ENCODE measurements at regions not wholly inside any gene's neighbourhood (a gene's known extent, or its start where the extent isn't known, plus 50 kb on each side); places are given as distances from the start of the nearest gene placed in this dataset.

DNA sequence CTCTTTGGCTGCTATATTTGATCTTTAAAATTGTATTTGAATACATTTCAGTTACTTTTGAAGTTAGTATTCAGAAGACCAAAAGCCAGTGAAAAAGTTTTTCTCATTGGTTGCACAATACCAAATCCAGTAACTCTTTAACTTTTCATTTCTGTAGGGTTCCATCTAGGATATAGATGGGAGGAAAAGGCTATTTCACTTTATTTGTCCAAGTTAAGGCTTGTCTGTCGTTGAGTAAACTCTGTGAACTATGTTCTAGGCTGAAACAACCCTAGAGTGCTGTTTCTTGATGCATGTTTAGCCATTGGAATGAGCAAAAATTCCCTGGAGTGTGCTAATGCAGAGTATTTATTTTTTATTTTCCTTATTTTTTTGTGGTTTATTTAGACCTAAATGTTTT, 834.7 kb upstream of the KCND2 start:
- H3K9me3 ChIP-seq (ENCODE audit: control insufficient read depth, low read length) = no peaks in the 10 kb centered on the region
- no peaks in the 10 kb centered on the region for H3K36me3 ChIP-seq (ENCODE audit: control insufficient read depth, insufficient read depth, low read length)
- 68 to 69% methylated on average over 1 of the region's 1 CpG for WGBS, 2 experiments
- H3K27ac ChIP-seq (ENCODE audit: insufficient read depth, low read depth, low read length, poor library complexity, severe bottlenecking) = no peak overlapping the region
- H3K27me3 ChIP-seq (ENCODE audit: control insufficient read depth, insufficient read depth, low read length, poor library complexity, severe bottlenecking) = no peaks in the 10 kb centered on the region
- H3K4me3 ChIP-seq (ENCODE audit: insufficient read depth, low read depth, low read length) = no peak overlapping the region
- H3K4me1 ChIP-seq (ENCODE audit: control insufficient read depth, insufficient read depth, low read length) = no peaks in the 10 kb centered on the region

DNA sequence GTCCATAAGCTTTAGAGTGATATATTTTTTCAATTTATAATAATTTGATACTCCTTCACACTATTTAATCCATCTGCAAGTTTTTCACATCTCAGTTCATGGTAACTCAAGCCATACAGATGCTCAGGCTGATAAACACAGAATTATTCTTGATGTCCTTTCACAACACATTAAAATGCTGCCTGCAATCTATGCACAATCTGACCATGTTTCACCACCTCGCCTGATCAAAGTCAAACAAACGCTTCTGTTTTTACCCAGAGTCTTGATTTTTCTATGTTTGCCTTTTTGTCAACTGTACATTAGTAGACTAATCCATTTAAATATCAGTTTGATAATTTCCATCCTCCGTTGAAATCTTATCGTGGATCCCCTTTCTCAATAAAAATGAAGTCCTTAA, 833.8 kb upstream of the KCND2 start:
- Histone ChIP-seq H3K36me3 (ENCODE audit: control insufficient read depth, insufficient read depth, low read length) (no peaks in the 10 kb centered on the region), H3K27ac (ENCODE audit: insufficient read depth, low read depth, low read length, poor library complexity, severe bottlenecking) (no peak overlapping the region), H3K4me3 (ENCODE audit: insufficient read depth, low read depth, low read length) (no peak overlapping the region), H3K4me1 (ENCODE audit: control insufficient read depth, insufficient read depth, low read length) (no peaks in the 10 kb centered on the region), H3K9me3 (ENCODE audit: control insufficient read depth, low read length) (no peaks in the 10 kb centered on the region), H3K27me3 (ENCODE audit: control insufficient read depth, insufficient read depth, low read length, poor library complexity, severe bottlenecking) (no peaks in the 10 kb centered on the region)
- 91 to 94% methylated on average over 4 of the region's 4 CpGs for WGBS, 2 experiments

DNA sequence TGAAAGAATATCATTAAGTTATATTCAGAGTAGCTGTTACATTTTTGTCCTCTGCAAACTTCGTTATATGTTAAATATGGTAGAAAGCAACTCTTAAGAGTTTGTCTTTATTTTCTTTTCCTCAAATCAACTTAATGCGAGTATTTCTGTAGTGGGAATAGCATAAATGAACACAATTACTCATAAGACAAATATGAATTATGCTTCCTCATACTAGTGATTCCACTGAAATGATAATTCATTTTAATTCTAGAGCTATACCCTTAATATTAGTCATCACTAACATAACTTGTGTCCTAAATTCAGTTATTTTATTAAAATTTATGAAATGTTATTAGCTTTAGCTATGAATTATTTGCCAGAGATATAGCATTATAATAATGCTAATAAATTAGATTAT, 820.6 kb upstream of the KCND2 start:
- no CpG with 5 or more reads among the region's 2 CpGs for WGBS, 2 experiments

DNA sequence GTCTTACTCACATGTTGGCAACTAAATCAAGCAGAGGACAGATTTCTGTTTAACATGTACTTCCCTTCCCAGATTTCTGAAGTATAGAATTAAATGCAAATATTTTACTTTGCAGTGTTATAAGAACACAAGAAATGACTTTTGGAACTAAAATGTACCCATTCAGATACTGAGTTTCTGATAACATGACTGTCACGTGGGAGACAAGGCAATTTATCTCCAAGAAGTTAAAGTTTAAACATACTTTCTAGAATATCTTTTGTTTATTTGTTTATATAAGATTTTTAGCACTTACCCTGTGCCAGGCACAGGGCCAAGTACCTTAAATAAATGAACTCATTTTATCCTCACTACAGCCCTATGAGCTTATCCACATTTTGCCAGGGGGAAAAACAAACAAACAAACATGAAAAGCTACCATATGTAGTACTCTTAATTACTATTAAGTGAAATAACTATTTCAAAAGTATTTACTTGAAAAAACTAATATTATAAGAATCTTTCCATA, 807.1 kb upstream of the KCND2 start:
- Histone ChIP-seq H3K27me3 (ENCODE audit: control insufficient read depth, insufficient read depth, low read length, poor library complexity, severe bottlenecking) (no peaks in the 10 kb centered on the region), H3K9me3 (ENCODE audit: control insufficient read depth, low read length) (no peaks in the 10 kb centered on the region), H3K4me3 (ENCODE audit: insufficient read depth, low read depth, low read length) (no peak overlapping the region), H3K36me3 (ENCODE audit: control insufficient read depth, insufficient read depth, low read length) (no peaks in the 10 kb centered on the region), H3K27ac (ENCODE audit: insufficient read depth, low read depth, low read length, poor library complexity, severe bottlenecking) (no peak overlapping the region), H3K4me1 (ENCODE audit: control insufficient read depth, insufficient read depth, low read length) (no peaks in the 10 kb centered on the region)
- 100% methylated on average over 1 of the region's 1 CpG; no CpG with 5 or more reads in 1 of the 2 experiments for WGBS, 2 experiments

More for the DNA sequence above, 820.6 kb upstream of the KCND2 start:
- H3K4me3 ChIP-seq (ENCODE audit: insufficient read depth, low read depth, low read length) = no peak overlapping the region
- H3K4me1 ChIP-seq (ENCODE audit: control insufficient read depth, insufficient read depth, low read length) = no peaks in the 10 kb centered on the region
- H3K36me3 ChIP-seq (ENCODE audit: control insufficient read depth, insufficient read depth, low read length) = no peaks in the 10 kb centered on the region
- H3K9me3 ChIP-seq (ENCODE audit: control insufficient read depth, low read length) = no peaks in the 10 kb centered on the region
- no peaks in the 10 kb centered on the region for H3K27me3 ChIP-seq (ENCODE audit: control insufficient read depth, insufficient read depth, low read length, poor library complexity, severe bottlenecking)
- no peak overlapping the region for H3K27ac ChIP-seq (ENCODE audit: insufficient read depth, low read depth, low read length, poor library complexity, severe bottlenecking)

DNA sequence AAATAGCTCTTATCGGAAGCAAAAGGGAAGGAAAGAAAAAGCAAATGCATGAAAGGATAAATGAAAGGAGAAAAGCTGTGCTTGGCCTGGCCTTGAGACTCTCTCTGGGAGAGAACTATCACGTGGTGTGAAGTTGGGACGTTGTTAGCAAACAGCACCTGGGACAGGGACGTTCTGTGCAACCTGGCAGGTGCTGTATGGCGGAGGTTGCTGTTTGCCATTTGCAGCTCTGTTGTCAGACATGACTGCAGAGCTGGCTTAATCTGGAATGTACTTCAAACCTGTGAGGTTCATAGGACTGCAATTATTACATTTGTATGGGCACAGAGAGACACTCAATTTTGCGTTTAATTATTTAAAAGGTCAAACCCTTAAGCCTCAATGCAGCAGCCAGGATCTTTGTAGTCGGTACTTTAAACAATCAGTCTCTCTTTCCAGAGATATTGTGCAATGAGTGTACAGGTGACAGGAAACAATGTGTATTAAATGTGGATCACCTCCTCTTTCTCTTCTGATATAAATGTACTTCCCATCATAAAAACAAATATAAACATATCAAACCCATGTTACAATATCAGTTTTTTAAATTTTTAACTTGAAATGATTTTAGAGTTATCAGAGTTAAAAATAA, 800.5 kb upstream of the KCND2 start:
- H3K9me3 ChIP-seq (ENCODE audit: control insufficient read depth, low read length) = no peaks in the 10 kb centered on the region
- H3K27me3 ChIP-seq (ENCODE audit: control insufficient read depth, insufficient read depth, low read length, poor library complexity, severe bottlenecking) = no peaks in the 10 kb centered on the region
- H3K4me1 ChIP-seq (ENCODE audit: control insufficient read depth, insufficient read depth, low read length) = no peaks in the 10 kb centered on the region
- no peaks in the 10 kb centered on the region for H3K36me3 ChIP-seq (ENCODE audit: control insufficient read depth, insufficient read depth, low read length)
- H3K4me3 ChIP-seq (ENCODE audit: insufficient read depth, low read depth, low read length) = no peak overlapping the region
- no peak overlapping the region for H3K27ac ChIP-seq (ENCODE audit: insufficient read depth, low read depth, low read length, poor library complexity, severe bottlenecking)
- WGBS, 2 experiments = 66 to 69% methylated on average over 7 of the region's 7 CpGs

DNA sequence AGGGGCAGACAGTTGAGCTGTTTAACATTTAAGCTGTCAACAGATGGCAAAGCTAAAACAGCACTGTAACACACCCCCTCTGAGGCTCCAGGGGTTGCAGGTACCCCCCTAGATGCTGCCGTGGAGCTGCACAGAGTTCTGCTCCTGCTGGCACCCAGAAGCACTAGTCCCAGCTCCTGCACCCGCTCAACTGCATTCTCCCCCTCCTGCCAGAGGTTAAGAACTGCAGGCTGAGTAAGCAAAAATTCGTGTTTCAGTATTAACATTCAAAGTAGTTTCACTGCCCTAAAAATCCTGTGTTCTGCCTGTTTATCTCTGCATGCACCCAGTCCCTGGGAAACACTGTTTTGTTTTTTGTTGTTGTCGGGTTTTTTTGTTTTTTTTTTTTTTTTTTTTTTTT, 790.8 kb upstream of the KCND2 start:
- H3K9me3 ChIP-seq (ENCODE audit: control insufficient read depth, low read length) = no peaks in the 10 kb centered on the region
- H3K27me3 ChIP-seq (ENCODE audit: control insufficient read depth, insufficient read depth, low read length, poor library complexity, severe bottlenecking) = no peaks in the 10 kb centered on the region
- 22 to 35% methylated on average over 3 to 4 of the region's 4 CpGs for whole genome bisulfite sequencing, 2 experiments

DNA sequence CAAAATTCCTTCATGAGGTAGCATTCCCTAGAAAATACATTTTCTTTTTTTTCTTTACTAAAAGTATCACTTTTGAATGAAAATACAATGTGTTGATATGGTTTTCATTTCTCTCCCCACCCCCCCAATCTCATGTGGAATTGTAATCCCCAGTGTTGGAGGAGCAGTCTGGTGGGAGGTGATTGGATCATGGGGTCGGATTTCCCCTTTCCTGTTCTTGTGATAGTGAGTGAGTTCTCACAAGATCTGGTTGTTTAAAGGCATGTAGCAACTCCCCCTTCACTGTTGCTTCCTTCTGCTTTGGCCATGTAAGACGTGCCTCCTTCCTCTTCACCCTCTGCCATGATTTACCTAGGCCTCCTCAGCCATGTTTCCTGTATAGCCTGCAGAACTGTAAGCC, 790.3 kb upstream of the KCND2 start:
- no peak overlapping the region for H3K27ac ChIP-seq (ENCODE audit: insufficient read depth, low read depth, low read length, poor library complexity, severe bottlenecking)
- H3K36me3 ChIP-seq (ENCODE audit: control insufficient read depth, insufficient read depth, low read length) = no peaks in the 10 kb centered on the region
- H3K27me3 ChIP-seq (ENCODE audit: control insufficient read depth, insufficient read depth, low read length, poor library complexity, severe bottlenecking) = no peaks in the 10 kb centered on the region
- no peaks in the 10 kb centered on the region for H3K9me3 ChIP-seq (ENCODE audit: control insufficient read depth, low read length)
- 80 to 82% methylated on average over 1 to 2 of the region's 2 CpGs for WGBS, 2 experiments
- no peak overlapping the region for H3K4me3 ChIP-seq (ENCODE audit: insufficient read depth, low read depth, low read length)
- H3K4me1 ChIP-seq (ENCODE audit: control insufficient read depth, insufficient read depth, low read length) = no peaks in the 10 kb centered on the region

More for the DNA sequence above, 790.8 kb upstream of the KCND2 start:
- no peaks in the 10 kb centered on the region for H3K4me1 ChIP-seq (ENCODE audit: control insufficient read depth, insufficient read depth, low read length)
- no peaks in the 10 kb centered on the region for H3K36me3 ChIP-seq (ENCODE audit: control insufficient read depth, insufficient read depth, low read length)
- no peak overlapping the region for H3K27ac ChIP-seq (ENCODE audit: insufficient read depth, low read depth, low read length, poor library complexity, severe bottlenecking)
- no peak overlapping the region for H3K4me3 ChIP-seq (ENCODE audit: insufficient read depth, low read depth, low read length)

DNA sequence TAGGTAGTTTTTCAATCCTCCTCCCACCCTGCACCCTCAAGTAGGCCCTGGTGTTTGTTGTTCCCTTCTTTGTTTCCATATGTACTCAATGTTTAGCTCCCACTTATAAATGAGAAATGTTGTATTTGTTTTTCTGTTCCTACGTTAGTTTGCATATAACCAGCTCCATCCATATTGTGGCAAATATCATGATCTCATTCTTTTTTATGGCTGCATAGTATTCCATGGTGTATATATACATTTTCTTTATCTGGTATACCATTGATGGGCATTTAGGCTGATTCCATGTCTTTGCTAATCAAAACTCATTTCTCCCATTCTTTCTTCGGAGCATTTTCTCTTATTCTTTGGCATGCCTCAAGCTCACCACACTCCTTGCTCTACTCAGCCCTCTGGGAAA, 789.6 kb upstream of the KCND2 start:
- no peaks in the 10 kb centered on the region for H3K9me3 ChIP-seq (ENCODE audit: control insufficient read depth, low read length)
- no peak overlapping the region for H3K27ac ChIP-seq (ENCODE audit: insufficient read depth, low read depth, low read length, poor library complexity, severe bottlenecking)
- H3K27me3 ChIP-seq (ENCODE audit: control insufficient read depth, insufficient read depth, low read length, poor library complexity, severe bottlenecking) = no peaks in the 10 kb centered on the region
- H3K4me3 ChIP-seq (ENCODE audit: insufficient read depth, low read depth, low read length) = no peak overlapping the region
- no peaks in the 10 kb centered on the region for H3K4me1 ChIP-seq (ENCODE audit: control insufficient read depth, insufficient read depth, low read length)
- no peaks in the 10 kb centered on the region for H3K36me3 ChIP-seq (ENCODE audit: control insufficient read depth, insufficient read depth, low read length)
- WGBS, 2 experiments = 100% methylated on average over 1 of the region's 2 CpGs

DNA sequence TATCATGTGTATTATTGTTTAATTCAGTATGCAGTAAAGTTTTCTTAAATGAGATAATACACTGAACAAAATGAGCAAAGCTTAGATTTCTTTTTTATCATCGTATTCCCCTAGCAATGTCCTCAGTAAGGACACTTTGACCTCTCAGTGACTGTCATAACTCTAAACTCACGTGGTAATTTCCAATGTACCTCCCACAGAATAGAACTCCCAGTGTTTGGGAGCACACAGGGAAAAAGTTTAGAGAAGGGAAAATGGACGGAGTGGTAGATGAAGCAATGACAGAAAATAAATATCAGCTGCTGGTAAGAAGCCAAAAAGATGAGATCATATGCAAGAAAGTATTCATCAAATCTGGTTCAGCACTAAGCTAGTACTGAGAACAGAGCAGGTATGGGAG, 758.6 kb upstream of the KCND2 start:
- no peaks in the 10 kb centered on the region for H3K4me1 ChIP-seq (ENCODE audit: control insufficient read depth, insufficient read depth, low read length)
- H3K27me3 ChIP-seq (ENCODE audit: control insufficient read depth, insufficient read depth, low read length, poor library complexity, severe bottlenecking) = no peaks in the 10 kb centered on the region
- WGBS, 2 experiments = 82 to 88% methylated on average over 3 of the region's 3 CpGs
- H3K36me3 ChIP-seq (ENCODE audit: control insufficient read depth, insufficient read depth, low read length) = no peaks in the 10 kb centered on the region
- no peaks in the 10 kb centered on the region for H3K9me3 ChIP-seq (ENCODE audit: control insufficient read depth, low read length)
- no peak overlapping the region for H3K27ac ChIP-seq (ENCODE audit: insufficient read depth, low read depth, low read length, poor library complexity, severe bottlenecking)
- H3K4me3 ChIP-seq (ENCODE audit: insufficient read depth, low read depth, low read length) = no peak overlapping the region

DNA sequence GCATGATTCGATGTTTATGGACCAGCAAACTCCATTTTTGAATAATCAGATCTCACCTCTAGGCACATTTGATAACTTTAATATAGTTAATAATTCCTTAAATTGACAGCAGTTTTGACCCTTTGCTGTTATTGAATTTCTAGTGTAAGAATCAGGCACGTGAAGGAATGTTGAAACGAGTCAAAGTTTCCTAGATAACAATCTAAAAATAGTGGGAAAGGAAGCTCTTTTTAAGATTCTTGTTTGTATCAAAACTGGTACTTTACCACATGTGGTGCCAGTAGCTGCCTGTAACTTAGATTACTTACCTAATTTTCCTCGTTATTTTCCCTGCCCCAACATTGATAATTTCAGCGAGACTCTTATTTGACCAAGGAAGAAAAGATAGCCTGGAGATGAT, 757.8 kb upstream of the KCND2 start:
- H3K27me3 ChIP-seq (ENCODE audit: control insufficient read depth, insufficient read depth, low read length, poor library complexity, severe bottlenecking) = no peaks in the 10 kb centered on the region
- WGBS, 2 experiments = 97 to 98% methylated on average over 4 to 5 of the region's 5 CpGs
- no peaks in the 10 kb centered on the region for H3K4me1 ChIP-seq (ENCODE audit: control insufficient read depth, insufficient read depth, low read length)
- H3K4me3 ChIP-seq (ENCODE audit: insufficient read depth, low read depth, low read length) = no peak overlapping the region
- H3K36me3 ChIP-seq (ENCODE audit: control insufficient read depth, insufficient read depth, low read length) = no peaks in the 10 kb centered on the region
- no peaks in the 10 kb centered on the region for H3K9me3 ChIP-seq (ENCODE audit: control insufficient read depth, low read length)
- no peak overlapping the region for H3K27ac ChIP-seq (ENCODE audit: insufficient read depth, low read depth, low read length, poor library complexity, severe bottlenecking)

DNA sequence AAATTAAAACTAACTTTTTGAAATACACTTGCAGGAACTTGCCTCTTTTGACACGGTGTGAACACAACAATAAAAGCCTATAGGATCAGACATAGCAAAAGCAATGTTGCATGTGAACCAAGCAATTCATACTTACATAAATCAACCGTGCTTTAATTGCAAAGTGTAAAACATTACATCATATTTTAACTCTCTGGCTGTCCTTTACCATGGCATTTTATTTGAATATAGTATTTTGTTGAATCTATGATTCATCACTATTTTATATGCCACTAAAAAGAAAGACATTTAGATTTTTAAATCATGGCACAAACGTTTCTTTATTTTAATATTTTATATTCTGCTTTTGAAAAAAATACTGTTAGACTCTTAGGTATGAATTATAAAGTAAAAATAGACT, 757.0 kb upstream of the KCND2 start:
- Histone ChIP-seq H3K36me3 (ENCODE audit: control insufficient read depth, insufficient read depth, low read length) (no peaks in the 10 kb centered on the region), H3K27me3 (ENCODE audit: control insufficient read depth, insufficient read depth, low read length, poor library complexity, severe bottlenecking) (no peaks in the 10 kb centered on the region), H3K4me1 (ENCODE audit: control insufficient read depth, insufficient read depth, low read length) (no peaks in the 10 kb centered on the region), H3K4me3 (ENCODE audit: insufficient read depth, low read depth, low read length) (no peak overlapping the region), H3K27ac (ENCODE audit: insufficient read depth, low read depth, low read length, poor library complexity, severe bottlenecking) (no peak overlapping the region), H3K9me3 (ENCODE audit: control insufficient read depth, low read length) (no peaks in the 10 kb centered on the region)
- WGBS, 2 experiments = 90 to 94% methylated on average over 2 of the region's 3 CpGs

All from ectodermal cell (in vitro differentiated cells).